ENCODE measurements at regions not wholly inside any gene's neighbourhood (a gene's known extent, or its start where the extent isn't known, plus 50 kb on each side); places are given as distances from the start of the nearest gene placed in this dataset.

DNA sequence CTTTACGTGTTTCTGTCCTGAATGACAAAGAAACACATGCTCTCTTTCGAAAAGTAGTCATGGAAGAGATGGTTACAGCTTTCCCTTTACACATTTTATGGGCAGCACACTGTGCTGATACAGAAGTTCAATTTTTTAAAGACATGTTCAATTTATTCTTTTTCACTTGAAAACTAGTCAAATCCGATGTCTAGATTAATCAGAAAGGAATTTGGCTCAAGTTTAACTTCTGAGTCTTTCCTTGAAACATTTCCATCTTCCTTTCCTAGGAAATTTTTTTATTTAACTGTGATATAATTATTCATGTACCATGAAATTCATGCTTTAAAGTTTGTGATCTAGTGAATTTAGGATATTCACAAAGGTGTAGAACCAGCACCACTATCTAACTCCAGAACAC, 360.1 kb downstream of the TNS3 start:
- no peak for DNase-seq

DNA sequence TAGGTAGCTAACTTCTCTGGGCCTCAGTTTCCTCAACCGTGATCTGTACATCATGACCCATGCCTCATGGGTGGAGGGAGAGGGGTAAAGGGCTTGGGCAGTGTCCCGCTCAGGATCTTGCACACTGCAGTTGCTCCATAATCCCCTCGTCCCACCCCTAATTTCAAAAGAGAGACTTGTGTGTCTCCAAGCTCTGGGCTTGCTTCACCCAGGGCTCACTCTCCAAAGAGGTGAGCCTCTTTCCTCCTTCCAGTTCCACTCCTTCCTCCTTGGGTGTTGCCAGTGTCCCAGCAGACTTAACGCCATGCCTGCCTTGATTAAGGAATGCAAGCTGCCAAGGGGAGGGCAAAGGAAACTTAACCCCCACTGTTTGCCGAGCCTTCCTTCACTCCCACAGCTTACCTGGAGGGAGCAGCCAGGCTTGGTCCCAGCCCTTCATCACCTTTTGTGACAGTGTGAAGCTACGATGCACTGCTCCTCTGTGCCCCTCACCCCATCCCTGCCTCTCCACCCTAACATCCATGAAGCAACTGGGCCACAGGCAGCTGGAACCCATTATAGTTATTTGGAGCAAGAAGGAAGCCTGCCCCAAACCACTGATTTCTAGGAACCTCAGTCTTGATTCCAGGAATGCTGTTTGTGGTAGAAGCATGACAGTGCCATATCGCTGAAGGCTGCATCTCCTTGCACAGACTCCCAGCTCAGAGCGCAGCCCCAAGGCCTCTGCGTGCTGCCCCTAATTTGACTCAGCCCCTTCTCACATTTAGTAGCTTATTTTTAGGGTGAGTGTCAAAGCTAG, 363.3 kb downstream of the TNS3 start:
- no peak for DNase-seq

DNA sequence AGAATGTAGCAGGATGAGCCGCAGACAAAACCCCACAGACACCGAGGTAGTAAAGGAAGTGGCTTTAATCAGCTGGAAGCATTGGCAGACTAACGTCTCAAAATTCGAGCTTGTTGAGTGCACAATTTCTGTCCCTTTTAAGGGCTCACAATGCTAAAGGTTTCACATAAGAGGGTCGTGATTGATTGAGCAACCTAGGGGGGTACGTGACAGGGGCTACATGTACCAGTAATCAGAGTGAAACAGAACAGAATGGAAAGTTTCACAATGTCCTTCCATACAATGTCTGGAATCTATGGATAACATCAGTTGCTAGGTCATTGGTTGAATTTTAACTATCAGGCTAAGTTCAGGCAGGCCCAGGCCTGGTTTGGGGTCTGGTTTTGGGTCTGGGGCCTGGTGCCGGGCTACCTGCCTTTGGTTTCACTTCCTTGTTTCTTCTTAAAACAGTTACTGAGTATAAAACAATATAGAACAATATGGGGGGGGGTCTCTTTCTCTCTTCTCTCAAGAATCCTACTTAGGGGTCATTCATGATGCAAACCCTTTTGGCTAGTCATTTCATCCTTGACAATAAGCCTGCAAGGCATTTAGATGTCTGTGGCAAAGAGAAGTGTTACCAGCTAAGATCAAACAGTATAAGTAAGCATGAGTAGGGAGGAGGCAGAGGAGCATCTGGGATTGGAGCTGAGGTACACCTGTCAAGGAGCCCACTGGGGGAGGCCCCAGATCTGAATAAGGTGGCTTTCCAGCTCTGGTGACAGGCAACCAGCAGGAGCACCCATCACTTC, 364.1 kb downstream of the TNS3 start:
- DNase-seq, result no peak

DNA sequence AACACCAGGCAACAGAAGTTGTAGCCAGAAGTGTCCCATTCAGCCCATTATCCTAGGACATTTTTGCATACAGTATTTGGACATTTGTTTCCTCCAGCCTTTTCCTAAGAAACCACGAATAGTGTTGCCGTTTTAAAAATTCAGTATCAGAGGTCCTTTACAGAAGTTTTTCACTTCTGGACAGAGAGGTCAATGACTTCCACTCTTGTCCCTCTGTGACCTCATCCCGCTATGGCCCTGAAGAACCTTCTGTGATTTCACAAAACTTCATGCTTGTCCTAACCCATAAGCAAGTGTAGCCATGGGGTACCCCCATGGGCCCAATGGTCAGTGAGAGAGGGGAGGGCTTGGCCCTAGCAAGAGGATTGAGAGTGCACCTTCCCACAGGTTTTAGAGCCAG, 364.8 kb downstream of the TNS3 start:
- no peak for DNase-seq

DNA sequence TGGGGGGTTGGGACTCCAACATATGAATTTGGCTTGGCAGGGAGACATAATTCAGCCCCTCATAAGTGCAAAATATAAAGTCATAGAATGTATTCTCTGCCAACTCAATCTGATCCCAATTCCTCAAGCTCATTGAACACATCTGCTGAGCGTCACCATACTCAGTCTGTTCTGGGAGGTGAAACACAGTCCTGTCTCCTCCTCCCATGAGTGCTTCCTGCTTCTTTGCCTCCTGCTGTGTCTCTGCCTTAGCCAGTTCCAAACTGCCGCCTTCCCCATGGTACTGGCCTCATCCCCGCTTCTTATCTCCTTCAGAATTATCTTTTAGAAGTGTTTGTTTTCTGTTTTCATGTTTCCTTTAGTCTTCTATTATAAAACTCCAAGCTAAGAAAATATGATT, 365.5 kb downstream of the TNS3 start:
- DNase-seq, result no peak

DNA sequence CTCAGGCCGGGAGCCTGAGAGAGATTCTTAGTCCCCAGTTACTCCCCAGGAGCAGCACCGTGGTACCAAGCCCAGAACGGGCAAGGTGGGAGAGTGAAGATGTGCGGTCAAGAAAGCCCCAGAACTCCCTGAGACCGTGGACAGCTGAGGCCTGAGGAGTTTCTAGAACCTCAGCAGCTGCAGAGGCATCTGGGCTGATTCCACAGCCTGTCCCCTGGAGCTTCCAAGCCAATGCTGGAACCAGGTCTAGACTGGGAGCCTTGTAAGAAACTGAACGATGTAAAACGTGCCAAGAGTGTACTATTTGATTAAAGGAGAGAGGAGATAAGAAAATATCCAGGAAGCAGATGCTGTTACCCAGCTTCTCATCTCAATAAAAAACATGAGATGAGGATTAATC, 366.3 kb downstream of the TNS3 start:
- no peak for DNase-seq

DNA sequence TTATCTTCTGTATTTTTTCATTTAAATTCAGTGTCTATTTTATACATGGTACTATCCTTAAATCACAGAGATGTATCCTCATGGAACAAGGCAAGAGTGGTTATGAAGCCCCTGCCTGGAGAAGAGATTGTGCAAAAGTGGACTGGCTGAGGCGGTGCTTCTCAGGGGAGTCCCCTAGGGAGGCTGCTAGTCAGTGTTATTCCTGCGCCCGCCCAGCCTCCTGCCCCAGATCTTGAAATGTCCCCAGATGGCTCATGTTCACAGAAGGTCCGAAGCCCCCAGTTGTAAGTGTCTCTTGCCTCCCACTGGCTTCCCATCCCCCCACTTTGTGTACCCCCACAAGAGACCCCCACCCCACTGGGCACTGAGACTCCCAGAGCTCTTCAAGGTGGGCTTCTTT, 366.9 kb downstream of the TNS3 start:
- no peak for DNase-seq

DNA sequence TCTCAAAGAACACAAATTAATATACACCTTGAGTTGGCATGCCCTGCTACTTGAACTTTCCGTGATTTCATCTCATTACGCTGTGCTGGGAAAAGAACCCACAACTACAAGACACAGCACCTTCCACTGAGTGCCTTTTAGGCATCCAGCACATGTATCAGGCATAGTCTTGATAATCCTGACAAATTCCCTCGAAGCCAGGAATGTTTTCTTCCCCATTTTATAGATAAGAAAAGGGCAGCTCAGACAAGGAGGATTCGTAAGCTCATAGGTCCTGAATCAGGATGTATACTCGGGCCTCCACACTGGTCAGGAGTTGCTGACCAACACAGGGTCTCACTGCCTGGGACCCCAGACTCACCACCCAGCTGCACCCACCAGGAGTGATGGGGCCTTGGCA, 368.6 kb downstream of the TNS3 start:
- DNase-seq, result no peak

DNA sequence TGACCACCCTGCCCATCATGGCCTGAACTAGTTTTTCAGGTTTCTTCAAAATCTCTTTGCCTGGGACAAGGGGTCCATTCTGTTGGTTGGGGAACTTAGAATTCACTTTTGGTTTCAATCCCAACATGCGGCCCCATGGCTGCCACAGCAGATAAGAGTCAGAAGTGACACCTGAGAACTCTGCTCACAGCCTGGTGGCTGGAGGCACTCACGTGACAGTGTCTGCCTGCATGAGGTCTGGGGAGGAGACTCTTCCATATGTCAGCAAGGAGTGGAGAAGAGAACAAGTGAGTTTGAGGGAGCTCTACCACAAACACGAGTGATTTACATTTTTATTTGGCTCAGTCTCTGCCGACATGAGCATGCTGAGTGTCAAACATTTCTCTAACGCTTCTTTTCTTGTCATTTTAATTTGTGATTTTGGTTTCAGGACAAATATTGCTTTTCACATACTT, 370.4 kb downstream of the TNS3 start:
- no peak for DNase-seq

DNA sequence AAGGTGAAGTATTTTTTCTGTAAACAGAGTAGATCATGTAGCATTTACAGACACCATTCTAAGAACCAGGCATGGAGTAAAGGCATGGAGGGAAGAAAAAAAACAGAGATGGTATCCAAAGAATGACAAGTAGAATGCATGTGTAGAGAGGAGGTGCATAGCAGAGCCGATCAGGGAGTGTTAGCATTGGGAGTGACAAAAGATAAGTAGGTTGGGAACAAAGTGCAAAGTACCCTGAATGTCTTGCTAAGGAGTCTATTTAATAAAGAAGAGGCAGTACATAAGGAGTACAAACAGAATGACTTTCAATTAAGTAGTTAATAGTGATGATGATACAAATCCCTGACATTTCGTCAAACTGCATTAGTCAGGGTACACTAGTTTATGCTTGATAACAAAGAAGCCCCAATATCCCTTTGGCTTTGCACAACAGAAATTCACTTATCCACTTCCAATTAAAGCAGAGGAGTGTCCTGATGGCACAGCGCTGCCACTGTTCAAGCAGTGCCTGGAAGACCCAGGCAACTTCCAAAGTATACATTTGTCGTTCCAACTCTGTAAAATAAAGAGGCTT, 371.5 kb downstream of the TNS3 start:
- DNase-seq, result no peak

DNA sequence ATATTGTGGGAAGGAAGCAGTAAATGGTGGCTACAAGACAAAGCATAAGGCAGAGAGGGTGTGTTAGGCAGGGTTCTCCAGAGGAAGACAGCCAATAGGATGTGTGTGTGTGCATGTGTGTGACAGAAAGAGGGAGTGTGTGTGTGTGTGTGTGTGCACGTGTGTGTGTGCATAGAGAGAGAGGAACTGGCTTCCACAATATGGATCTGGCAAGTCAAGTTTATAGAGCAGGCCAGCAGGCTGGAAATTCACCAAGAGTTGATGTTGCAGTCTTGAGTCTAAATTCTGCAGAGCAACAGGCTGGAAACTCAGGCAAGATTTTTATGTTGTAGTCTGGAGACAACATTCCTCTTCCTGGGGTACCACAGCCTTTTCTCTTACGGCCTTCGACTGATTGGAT, 374.0 kb downstream of the TNS3 start:
- no peak for DNase-seq

DNA sequence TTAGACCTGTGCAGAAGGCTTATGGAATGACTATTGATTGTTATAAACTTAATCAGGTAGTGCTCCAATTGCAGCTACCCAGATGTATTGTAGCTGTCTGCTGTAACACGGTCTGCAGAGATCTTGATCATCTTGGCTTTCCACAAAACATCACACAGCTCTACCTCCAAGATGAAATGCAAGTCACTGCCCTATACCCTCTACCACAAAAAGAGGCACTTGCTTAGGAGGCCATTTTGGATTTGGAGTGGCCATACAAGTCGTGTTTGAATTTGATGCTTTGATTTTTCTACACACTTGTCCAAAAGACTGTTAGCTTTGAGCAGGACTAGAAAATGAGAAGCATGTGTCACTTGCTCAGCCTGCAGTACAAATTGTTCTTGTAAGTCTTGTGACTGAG, 377.2 kb downstream of the TNS3 start:
- no peak for DNase-seq

DNA sequence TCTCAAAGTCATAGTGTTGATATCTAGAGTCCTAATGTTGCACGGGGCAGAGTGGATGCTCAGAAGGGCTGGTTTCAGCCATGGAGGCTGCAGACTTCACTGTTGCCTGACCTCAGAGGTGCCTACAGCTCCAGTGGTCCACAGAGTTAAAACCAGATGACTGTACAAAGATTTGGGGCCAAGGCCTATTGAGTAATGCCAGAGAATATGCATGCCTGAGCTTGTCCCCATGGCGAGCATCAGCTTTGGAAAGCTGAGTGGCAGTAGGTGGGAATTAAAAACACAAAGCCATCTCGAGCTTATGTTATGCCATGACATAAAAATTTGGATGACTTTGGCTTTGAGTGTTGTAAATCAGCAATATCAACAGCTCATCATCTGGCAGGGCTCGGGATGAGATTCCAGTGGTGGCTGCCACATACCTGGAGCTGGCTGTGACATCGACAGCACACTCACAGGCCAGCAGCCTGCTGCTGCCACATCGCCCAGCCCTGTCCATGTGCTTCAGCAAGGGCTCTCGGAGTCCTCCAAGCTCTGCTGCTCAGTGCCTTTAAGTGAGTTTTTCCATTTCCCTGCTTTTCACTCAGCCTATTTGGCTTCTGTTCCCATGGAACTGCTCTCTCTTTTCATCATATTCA, 379.6 kb downstream of the TNS3 start:
- DNase-seq, result no peak

DNA sequence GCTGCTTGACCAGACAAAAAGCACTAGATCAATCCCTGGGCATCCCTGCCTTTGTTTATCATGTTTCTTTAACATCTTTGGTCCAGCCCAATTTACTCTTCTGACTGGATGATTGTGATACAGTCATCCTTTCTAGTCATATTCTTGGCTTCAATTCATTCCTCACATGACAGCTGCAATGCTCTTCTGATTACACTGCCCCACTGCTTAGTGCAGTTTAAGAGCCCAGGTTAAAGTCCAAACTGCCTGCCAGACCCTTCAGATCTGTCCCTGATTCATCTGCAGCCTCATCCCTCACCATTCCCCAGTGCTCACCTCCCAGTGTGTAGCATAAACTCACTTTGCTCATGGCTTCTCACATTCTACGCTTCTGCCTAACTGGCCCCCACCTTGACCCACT, 383.8 kb downstream of the TNS3 start:
- no peak for DNase-seq

DNA sequence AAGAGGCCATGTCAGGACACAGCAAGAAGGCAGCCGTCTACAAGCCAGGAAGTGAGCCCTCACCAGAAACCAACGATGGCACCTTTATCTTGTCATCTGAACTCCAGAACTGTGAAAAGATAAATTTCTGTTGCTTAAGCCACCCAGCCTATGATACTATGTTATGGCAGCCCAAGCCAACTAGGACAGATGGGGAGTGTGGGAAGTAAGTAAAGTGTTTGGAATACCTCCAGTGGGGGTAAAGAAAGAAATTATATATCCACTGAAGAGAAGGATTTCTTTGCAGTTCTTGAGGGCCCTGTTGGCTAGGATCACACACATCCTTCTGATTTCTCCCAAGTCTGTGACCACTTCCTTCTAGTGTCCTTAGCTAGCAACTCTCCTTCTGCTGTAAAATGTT, 384.4 kb downstream of the TNS3 start:
- DNase-seq, result no peak

DNA sequence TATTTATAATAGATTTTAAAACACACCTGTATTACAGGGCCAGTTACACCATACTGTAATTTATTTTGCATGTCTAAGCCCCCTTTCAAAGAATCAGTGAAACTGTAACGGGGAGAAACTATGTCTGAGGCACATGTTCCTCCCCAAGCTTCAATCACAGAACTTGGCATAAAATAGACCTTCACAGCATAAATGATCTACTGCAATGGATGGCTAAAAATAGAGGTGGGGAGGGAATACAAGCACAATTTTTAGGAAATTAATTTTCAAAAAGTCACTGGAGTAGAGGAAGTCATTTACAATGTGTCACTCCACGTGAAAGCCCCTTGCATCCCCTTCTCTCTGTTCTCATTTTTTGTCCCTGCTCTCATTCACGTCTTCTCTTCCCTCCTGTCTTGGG, 385.2 kb downstream of the TNS3 start:
- DNase-seq, result no peak

DNA sequence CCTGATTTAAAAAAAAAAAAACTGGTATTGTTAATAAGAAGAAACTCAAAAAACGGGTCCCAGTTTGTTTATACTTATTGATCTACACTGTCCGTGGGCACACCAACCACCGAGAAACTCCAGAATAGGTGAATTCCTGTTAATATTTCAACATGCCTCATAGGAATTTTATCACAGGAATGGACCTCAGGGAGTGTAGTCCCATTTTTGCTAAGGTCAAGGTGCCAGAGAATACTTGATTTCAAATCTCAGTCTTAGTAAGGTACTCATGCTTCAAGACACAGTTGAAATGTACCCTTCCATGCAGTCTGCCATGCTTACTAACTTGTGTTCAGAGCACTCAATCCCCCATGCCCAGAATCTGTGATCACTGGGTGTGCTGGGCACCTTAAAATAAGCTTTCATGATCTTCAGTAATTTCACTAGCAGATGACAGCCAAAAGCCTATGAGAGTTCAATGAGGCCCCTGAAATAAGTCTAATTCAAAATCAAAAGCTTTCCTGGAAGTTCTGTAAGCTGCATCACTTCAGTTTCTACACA, 385.7 kb downstream of the TNS3 start:
- DNase-seq, result no peak

DNA sequence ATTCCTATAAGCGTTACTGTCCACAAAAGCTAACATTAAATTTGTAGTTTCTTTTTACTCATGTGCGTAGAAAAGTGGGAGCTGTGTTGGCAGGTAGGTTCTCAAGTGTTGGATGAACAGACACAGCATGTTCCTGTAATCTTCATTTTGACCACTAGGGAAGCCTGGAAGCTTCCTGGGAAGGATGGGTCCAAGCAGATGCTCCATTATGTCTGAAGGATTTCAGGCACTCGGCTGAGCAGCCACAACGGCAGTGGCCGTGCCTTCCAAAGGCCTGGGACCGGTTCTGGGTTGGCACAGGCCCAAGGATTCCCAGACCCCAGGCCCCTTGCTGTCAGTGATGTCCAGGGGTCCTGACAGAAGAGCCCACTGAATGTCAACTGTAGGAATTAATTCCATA, 386.3 kb downstream of the TNS3 start:
- DNase-seq, result no peak

DNA sequence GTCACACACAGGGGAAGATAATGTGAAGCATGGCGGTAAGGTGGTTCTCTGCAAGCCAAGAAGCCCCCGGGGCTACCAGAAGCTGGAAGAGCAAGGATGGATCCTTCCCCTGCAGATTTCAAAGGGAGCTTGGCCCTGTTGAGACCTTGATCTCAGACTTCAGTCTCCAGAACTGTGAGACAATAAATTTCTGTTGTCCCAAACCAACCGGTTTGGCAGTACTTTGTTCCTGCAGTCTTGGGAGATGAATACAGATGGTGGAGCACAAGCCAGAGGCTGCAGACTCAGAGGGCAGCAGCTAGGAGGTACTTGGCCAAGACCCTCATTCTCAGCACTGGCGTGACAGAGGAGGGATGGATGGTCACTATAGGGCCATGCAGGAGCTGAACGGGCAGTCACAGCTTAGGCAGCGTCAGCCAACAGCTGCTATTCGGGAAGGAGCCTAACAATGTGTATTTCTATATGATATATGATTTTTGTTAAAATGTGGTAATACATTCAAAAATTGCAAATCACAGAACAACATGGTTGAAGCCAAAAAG, 387.3 kb downstream of the TNS3 start:
- DNase-seq, result no peak

DNA sequence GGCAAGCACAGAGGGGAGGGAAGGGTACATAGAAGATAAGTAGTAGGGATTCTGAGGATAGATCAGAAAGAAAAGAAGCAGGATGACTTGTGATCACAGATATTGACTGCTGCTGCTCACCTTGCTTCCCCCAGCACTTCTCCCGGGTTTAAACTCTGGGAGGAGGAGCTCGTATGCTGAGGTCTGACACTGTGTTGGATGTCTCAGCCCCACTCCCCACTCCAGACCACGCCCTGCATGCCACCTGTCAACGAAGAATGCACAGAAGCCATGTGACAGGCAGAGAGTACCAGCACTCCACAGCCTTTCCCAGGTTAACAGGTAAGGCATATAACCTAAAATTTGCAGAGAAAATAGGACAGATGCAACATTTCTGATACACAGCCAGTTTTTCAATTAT, 388.9 kb downstream of the TNS3 start:
- no peak for DNase-seq

DNA sequence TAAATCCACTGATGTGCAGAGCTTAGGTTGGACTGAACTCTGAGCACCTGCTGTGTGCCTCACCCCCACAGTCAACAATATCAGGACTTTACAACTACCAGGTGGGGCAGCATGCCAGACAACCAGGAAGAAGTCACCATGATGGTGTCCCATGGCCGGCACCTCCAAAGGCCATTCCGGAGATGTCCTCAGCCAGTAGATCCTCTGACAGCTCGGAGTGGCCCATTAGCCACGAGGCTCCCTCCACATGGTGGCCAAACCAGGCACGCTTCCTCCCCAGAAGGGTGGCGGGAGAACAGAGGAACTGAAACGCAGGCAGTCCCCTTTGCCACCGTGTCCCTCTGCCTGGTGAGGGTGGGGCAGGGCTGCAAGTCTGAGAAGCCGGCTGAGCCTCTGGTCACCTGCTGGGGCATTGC, 390.0 kb downstream of the TNS3 start:
- no peak for DNase-seq

DNA sequence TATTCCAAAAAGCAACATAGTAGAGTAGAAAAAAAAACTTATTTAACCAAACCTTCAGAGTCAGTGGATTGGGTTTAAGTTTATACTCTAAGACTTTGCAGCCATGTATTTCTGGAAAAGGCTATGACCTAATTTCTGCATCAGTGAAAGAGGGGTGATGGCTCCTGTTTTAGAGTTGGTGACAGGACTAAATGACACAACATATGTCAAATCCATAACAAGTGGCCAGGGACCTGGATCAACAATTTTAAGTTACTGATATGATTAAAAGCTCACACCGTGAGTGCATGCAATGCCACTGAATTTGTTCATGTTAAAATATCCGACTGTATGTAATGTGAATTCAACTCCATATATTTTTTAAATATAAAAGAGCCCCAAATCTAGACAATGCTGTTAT, 390.6 kb downstream of the TNS3 start:
- DNase-seq, result no peak

DNA sequence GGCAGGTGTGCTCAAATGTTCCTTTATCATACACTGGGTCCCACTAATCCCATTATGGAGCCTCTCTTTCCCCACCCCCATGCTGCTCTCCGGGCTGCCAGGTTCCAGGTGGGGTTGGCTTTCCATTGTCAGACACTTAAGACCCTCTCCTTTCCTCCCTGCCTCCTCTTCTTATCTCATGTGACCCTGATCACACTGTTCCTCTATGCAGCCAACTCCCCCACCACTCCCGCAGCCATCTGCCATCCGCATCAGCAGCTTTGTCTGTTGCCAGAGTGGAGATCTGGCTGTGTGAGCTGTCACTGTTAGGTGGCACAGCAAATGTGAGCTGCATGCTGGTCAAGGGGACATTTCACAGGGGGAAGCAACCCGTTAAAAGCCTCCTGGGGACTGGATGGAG, 391.4 kb downstream of the TNS3 start:
- peak; percentile 51 for DNase-seq

Data from retina (tissue), 1 donor.